ENCODE measurements at regions not wholly inside any gene's neighbourhood (a gene's known extent, or its start where the extent isn't known, plus 50 kb on each side); places are given as distances from the start of the nearest gene placed in this dataset.
"Not testable (repeated sequence)": the region's sequence is repeated elsewhere in the genome, so short reads cannot be mapped to it uniquely, and the experiment has no call there.

DNA sequence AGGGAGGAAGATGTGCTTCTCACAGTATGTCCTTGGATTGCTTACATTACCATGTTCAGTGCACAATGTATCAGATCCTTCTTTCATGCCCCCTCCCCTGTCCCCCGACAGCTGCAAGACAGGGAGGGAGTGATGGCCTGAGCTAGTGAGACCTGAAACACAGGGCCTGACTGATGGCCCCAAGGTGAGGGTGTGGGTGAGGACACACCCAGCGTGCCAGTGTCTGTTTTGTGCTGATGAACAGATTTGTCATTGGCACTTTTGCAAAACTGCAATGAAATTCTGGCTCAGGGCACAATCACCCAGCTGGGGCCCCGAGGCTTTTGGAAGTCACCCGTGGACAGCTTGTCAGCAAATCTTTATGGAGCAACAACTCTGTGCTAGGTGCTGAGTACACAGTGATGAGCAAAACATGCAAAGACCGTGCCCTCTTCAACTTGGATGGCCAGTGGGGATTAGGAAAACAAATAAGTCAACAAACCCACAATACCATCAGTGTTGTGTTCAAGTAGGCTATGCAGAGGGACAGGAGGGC is 59.4 kb upstream of the EMX2 start:
- DNase-seq (ENCODE audit: low spot score) = no peak
- Histone ChIP-seq H3K9me2 (ENCODE audit: insufficient read depth, low read length) (no peaks in the 10 kb centered on the region), H3K9me3 (ENCODE audit: low read length) (no peaks in the 10 kb centered on the region), H3K4me1 (ENCODE audit: insufficient read depth, low read length, poor library complexity, severe bottlenecking) (peaks cover 6% of the 10 kb centered on the region), H4K20me1 (ENCODE audit: insufficient read depth, low read length) (no peaks in the 10 kb centered on the region), H3K36me3 (ENCODE audit: insufficient read depth, low read length) (no peaks in the 10 kb centered on the region), H3K27ac (ENCODE audit: low read depth, low read length, poor library complexity, severe bottlenecking) (no peak overlapping the region), H3K4me2 (ENCODE audit: low read length) (no peak overlapping the region), H3K79me2 (ENCODE audit: insufficient read depth, low read depth, low read length) (no peaks in the 10 kb centered on the region), H2AFZ (ENCODE audit: low read length) (no peak overlapping the region), H3K4me3 (ENCODE audit: low read depth, low read length, poor library complexity, severe bottlenecking) (no peak overlapping the region)
- intact Hi-C loops (cut with micrococcal nuclease; ENCODE audit: unreplicated experiment) = no loop called here
- TF ChIP-seq EZH2phosphoT487 (IDR thresholded peaks at IDR 0.05; ENCODE audit: borderline replicate concordance, low read depth, low read length) = no peak
- TF ChIP-seq, protein P1, sequence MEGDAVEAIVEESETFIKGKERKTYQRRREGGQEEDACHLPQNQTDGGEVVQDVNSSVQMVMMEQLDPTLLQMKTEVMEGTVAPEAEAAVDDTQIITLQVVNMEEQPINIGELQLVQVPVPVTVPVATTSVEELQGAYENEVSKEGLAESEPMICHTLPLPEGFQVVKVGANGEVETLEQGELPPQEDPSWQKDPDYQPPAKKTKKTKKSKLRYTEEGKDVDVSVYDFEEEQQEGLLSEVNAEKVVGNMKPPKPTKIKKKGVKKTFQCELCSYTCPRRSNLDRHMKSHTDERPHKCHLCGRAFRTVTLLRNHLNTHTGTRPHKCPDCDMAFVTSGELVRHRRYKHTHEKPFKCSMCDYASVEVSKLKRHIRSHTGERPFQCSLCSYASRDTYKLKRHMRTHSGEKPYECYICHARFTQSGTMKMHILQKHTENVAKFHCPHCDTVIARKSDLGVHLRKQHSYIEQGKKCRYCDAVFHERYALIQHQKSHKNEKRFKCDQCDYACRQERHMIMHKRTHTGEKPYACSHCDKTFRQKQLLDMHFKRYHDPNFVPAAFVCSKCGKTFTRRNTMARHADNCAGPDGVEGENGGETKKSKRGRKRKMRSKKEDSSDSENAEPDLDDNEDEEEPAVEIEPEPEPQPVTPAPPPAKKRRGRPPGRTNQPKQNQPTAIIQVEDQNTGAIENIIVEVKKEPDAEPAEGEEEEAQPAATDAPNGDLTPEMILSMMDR (conservative IDR thresholded peaks at IDR 0.05; ENCODE audit: low read length) = no peak
- POLR2A ChIA-PET = no interaction called here
- CTCF ChIA-PET (ENCODE audit: unreplicated experiment) = no interaction called here
- no TSS peak for BruUV-seq (replicated peaks)

DNA sequence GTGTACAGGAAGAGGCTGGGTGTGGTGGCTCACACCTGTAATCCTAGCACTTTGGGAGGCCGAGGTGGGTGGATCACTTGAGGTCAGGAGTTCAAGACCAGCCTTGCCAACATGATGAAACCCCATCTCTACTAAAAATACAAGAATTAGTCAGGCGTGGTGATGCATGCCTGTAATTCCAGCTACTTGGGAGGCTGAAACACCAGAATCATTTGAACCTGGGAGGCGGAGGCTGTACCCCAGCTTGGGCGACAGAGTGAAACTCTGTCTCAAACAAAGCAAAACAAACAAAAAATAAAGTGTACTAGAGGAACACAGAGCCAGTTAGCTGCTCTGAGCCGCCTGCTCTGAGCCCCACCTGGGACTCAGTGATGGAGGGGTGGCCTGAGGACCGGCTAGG is 61.5 kb upstream of the EMX2 start:
- H3K36me3 ChIP-seq (ENCODE audit: insufficient read depth, low read length); CTCF ChIA-PET (ENCODE audit: unreplicated experiment): not testable (repeated sequence)

DNA sequence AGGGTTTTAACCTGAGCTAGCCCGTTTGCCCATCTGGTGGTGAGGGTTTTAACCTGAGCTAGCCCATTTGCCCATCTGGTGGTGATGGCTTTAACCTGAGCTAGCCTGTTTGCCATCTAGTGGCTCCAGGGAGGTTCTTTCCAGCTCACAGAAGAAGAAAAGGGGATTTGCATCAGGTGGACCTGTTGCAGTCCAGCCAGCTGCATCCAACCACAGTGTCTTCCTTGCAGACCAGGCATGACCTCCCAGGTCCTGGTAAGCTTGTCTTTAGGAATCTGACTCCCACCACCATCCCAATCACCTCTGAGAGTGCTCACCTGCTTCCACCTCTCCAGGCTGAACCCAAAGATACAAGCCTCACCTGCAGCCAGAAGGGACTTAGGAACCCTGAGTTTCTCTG is 62.4 kb upstream of the EMX2 start:
- POLR2A ChIA-PET = interaction anchor here (0.7 kb wide), 1 partner anchor 9 kb away, joined by 7 read pairs; no protein-coding TSS in a partner anchor

More for the DNA sequence above, 61.5 kb upstream of the EMX2 start:
- BruUV-seq (replicated peaks); H3K4me1 ChIP-seq (ENCODE audit: insufficient read depth, low read length, poor library complexity, severe bottlenecking); H3K4me3 ChIP-seq (ENCODE audit: low read depth, low read length, poor library complexity, severe bottlenecking); H3K79me2 ChIP-seq (ENCODE audit: insufficient read depth, low read depth, low read length); H4K20me1 ChIP-seq (ENCODE audit: insufficient read depth, low read length); H3K4me2 ChIP-seq (ENCODE audit: low read length); DNase-seq (ENCODE audit: low spot score); POLR2A ChIA-PET; H3K27ac ChIP-seq (ENCODE audit: low read depth, low read length, poor library complexity, severe bottlenecking); H3K9me2 ChIP-seq (ENCODE audit: insufficient read depth, low read length); H3K9me3 ChIP-seq (ENCODE audit: low read length); intact Hi-C loops (cut with micrococcal nuclease; ENCODE audit: unreplicated experiment); H2AFZ ChIP-seq (ENCODE audit: low read length): not testable (repeated sequence)

More for the DNA sequence above, 62.4 kb upstream of the EMX2 start:
- BruUV-seq (replicated peaks) = no TSS peak
- peaks cover 6% of the 10 kb centered on the region for H3K4me1 ChIP-seq (ENCODE audit: insufficient read depth, low read length, poor library complexity, severe bottlenecking)
- no peak overlapping the region for H3K4me2 ChIP-seq (ENCODE audit: low read length)
- H3K9me2 ChIP-seq (ENCODE audit: insufficient read depth, low read length) = no peaks in the 10 kb centered on the region
- no peak overlapping the region for H3K4me3 ChIP-seq (ENCODE audit: low read depth, low read length, poor library complexity, severe bottlenecking)
- H3K27ac ChIP-seq (ENCODE audit: low read depth, low read length, poor library complexity, severe bottlenecking) = no peak overlapping the region
- no peak for DNase-seq (ENCODE audit: low spot score)
- no peaks in the 10 kb centered on the region for H3K79me2 ChIP-seq (ENCODE audit: insufficient read depth, low read depth, low read length)
- H2AFZ ChIP-seq (ENCODE audit: low read length) = no peak overlapping the region
- no peaks in the 10 kb centered on the region for H4K20me1 ChIP-seq (ENCODE audit: insufficient read depth, low read length)
- CTCF ChIA-PET (ENCODE audit: unreplicated experiment) = no interaction called here
- intact Hi-C loops (cut with micrococcal nuclease; ENCODE audit: unreplicated experiment) = no loop called here
- H3K9me3 ChIP-seq (ENCODE audit: low read length) = no peaks in the 10 kb centered on the region
- no peaks in the 10 kb centered on the region for H3K36me3 ChIP-seq (ENCODE audit: insufficient read depth, low read length)
- TF ChIP-seq EZH2phosphoT487 (IDR thresholded peaks at IDR 0.05; ENCODE audit: borderline replicate concordance, low read depth, low read length) = no peak
- TF ChIP-seq, protein P1 (conservative IDR thresholded peaks at IDR 0.05; ENCODE audit: low read length) = no peak

Data from OCI-LY7 (cell line).